Liver (tissue), 8 donors: ENCODE measurements at regions not wholly inside any gene's neighbourhood (a gene's known extent, or its start where the extent isn't known, plus 50 kb on each side); places are given as distances from the start of the nearest gene placed in this dataset.

Experiments used
- DNase-seq: peaks from one replicate; pipeline ENCODE4 v3.0.0-alpha.2; 2017; ENCODE audit warnings: low spot score
- H3K27ac ChIP-seq, 2 donors: one replicate each; pipeline ENCODE4 v1.7.0; 2013; ENCODE audit warnings: inconsistent platforms in 2 of 2, low read length in 2 of 2, control low read depth in 1 of 2, low read depth in 1 of 2, mild to moderate bottlenecking in 1 of 2
- H3K27me3 ChIP-seq, 4 donors: one replicate each; pipeline versions ENCODE4 v1.6.1 to v1.7.0; 2013; ENCODE audit warnings: low read length in 3 of 4, inconsistent platforms in 1 of 4, mild to moderate bottlenecking in 1 of 4, moderate library complexity in 1 of 4; ENCODE audit not compliant: control insufficient read depth in 4 of 4, insufficient read depth in 4 of 4
- H3K36me3 ChIP-seq, 4 donors: one replicate each; pipeline versions ENCODE4 v1.6.1 to v1.7.0; 2013; ENCODE audit warnings: low read length in 3 of 4, mild to moderate bottlenecking in 3 of 4, low read depth in 1 of 4, moderate library complexity in 1 of 4; ENCODE audit not compliant: control insufficient read depth in 4 of 4, insufficient read depth in 3 of 4
- H3K4me1 ChIP-seq, 4 donors: one replicate each; pipeline versions ENCODE4 v1.6.1 to v1.7.0; 2013; ENCODE audit warnings: low read length in 3 of 4, mild to moderate bottlenecking in 3 of 4, moderate library complexity in 1 of 4; ENCODE audit not compliant: control insufficient read depth in 4 of 4, insufficient read depth in 4 of 4
- H3K4me3 ChIP-seq, 3 donors: one replicate each; pipeline versions ENCODE4 v1.6.1 to v1.7.0; 2013; ENCODE audit warnings: low read length in 3 of 3, control low read depth in 1 of 3, low read depth in 1 of 3, mild to moderate bottlenecking in 1 of 3
- H3K9ac ChIP-seq, 2 donors: one replicate each; pipeline ENCODE4 v1.7.0; 2013; ENCODE audit warnings: low read length in 2 of 2, mild to moderate bottlenecking in 2 of 2, moderate library complexity in 2 of 2, control low read depth in 1 of 2, low read depth in 1 of 2
- H3K9me3 ChIP-seq, 4 donors: one replicate each; pipeline versions ENCODE4 v1.6.1 to v1.7.0; 2013; ENCODE audit warnings: low read length in 3 of 4; ENCODE audit not compliant: control insufficient read depth in 4 of 4
- ATF3 ChIP-seq: IDR thresholded peaks from 2 replicates; pipeline ENCODE4 v1.6.1; 2016; ENCODE audit warnings: antibody characterized with exemption
- CTCF ChIP-seq: fragments of 150-350 bp; IDR thresholded peaks from 2 replicates; pipeline ENCODE4 v1.5.1; 2017; ENCODE audit warnings: improper control_type of control experiment, low read depth, low read length; ENCODE audit not compliant: missing input control
- EGR1 ChIP-seq, 2 donors: IDR thresholded peaks; 2 replicates each; pipeline ENCODE4 v1.6.1; 2016 to 2018; ENCODE audit warnings: antibody characterized with exemption in 2 of 2, low read depth in 2 of 2
- FOXA1 ChIP-seq: IDR thresholded peaks from 2 replicates; pipeline ENCODE4 v1.6.1; 2016; ENCODE audit warnings: antibody characterized with exemption
- FOXA2 ChIP-seq: IDR thresholded peaks from 2 replicates; pipeline ENCODE4 v1.6.1; 2016; ENCODE audit warnings: antibody characterized with exemption
- GABPA ChIP-seq, 2 donors: IDR thresholded peaks in 1 of 2; conservative IDR thresholded peaks in 1 of 2; 2 replicates each; pipeline ENCODE4 v1.6.1; 2016; ENCODE audit warnings: antibody characterized with exemption in 2 of 2, mild to moderate bottlenecking in 1 of 2, moderate library complexity in 1 of 2
- HNF4A ChIP-seq, 2 donors: conservative IDR thresholded peaks; 2 replicates each; pipeline ENCODE4 v1.6.1; 2016; ENCODE audit warnings: antibody characterized with exemption in 2 of 2, mild to moderate bottlenecking in 2 of 2
- HNF4G ChIP-seq: IDR thresholded peaks from 2 replicates; pipeline ENCODE4 v1.6.1; 2016; ENCODE audit warnings: antibody characterized with exemption
- JUND ChIP-seq, 2 donors: IDR thresholded peaks; 2 replicates each; pipeline ENCODE4 v1.6.1; 2016; ENCODE audit warnings: antibody characterized with exemption in 2 of 2
- NR2F2 ChIP-seq: IDR thresholded peaks from 2 replicates; pipeline ENCODE4 v1.6.1; 2016; ENCODE audit warnings: antibody characterized with exemption
- RAD21 ChIP-seq, 2 donors: IDR thresholded peaks; 2 replicates each; pipeline ENCODE4 v1.6.1; 2016; ENCODE audit warnings: antibody characterized with exemption in 2 of 2, mild to moderate bottlenecking in 2 of 2
- REST ChIP-seq: IDR thresholded peaks from 2 replicates; pipeline ENCODE4 v1.6.1; 2016; ENCODE audit warnings: antibody characterized with exemption, mild to moderate bottlenecking
- RXRA ChIP-seq, 2 donors: IDR thresholded peaks; 2 replicates each; pipeline ENCODE4 v1.6.1; 2017 to 2018; ENCODE audit warnings: antibody characterized with exemption in 2 of 2, mild to moderate bottlenecking in 1 of 2
- SP1 ChIP-seq: IDR thresholded peaks from 2 replicates; pipeline ENCODE4 v1.6.1; 2018; ENCODE audit warnings: antibody characterized with exemption, mild to moderate bottlenecking
- TAF1 ChIP-seq: conservative IDR thresholded peaks from 2 replicates; pipeline ENCODE4 v1.6.1; 2016; ENCODE audit warnings: antibody characterized with exemption, mild to moderate bottlenecking
- YY1 ChIP-seq: IDR thresholded peaks from 2 replicates; pipeline ENCODE4 v1.6.1; 2016; ENCODE audit warnings: antibody characterized with exemption, mild to moderate bottlenecking
- ZBTB33 ChIP-seq: IDR thresholded peaks from 2 replicates; pipeline ENCODE4 v1.6.1; 2016; ENCODE audit warnings: antibody characterized with exemption
- WGBS: extraction: QIAGEN DNeasy Blood & Tissue Kit; methylation state at CpG from one replicate; pipeline ENCODE4 v1.1.7; 2013; 5-methylcytosine and 5-hydroxymethylcytosine counted together
- donor health status: healthy.
- donor health status: healthy.
- donor health status: healthy.
- donor health status: healthy.
- donor health status: healthy.

GRCh38 chr6:50637267-50637666 lies 76.1 kb upstream of the TFAP2D start (continued):
- TF ChIP-seq REST = no peak

GRCh38 chr6:50649086-50649485 lies 64.2 kb upstream of the TFAP2D start:
- WGBS = 84% methylated on average over 2 of the region's 2 CpGs
- TF ChIP-seq FOXA1 = no peak
- TF ChIP-seq RXRA (IDR thresholded peaks at IDR 0.05) = no peak
- TF ChIP-seq ZBTB33 = no peak
- no peak for TF ChIP-seq TAF1
- no peak for TF ChIP-seq CTCF
- no peak for TF ChIP-seq JUND (IDR thresholded peaks at IDR 0.05)
- no peak for TF ChIP-seq EGR1 (IDR thresholded peaks at IDR 0.05; ENCODE audit: low read depth in 2 of 2)
- no peak for TF ChIP-seq GABPA (IDR thresholded peaks at IDR 0.05 in 1 of 2, conservative IDR thresholded peaks at IDR 0.05 in 1 of 2)
- TF ChIP-seq HNF4A (conservative IDR thresholded peaks at IDR 0.05) = no peak
- TF ChIP-seq NR2F2 = no peak
- TF ChIP-seq FOXA2 = no peak
- TF ChIP-seq RAD21 (IDR thresholded peaks at IDR 0.05) = no peak
- TF ChIP-seq HNF4G = no peak

GRCh38 chr6:50653253-50653652 lies 60.1 kb upstream of the TFAP2D start:
- peaks cover 0 to 9% (median 2%) of the 10 kb centered on the region in 4 donors for H3K9me3 ChIP-seq
- H3K9ac ChIP-seq = no peak overlapping the region
- H3K36me3 ChIP-seq = no peaks in the 10 kb centered on the region
- DNase-seq = no peak
- H3K27me3 ChIP-seq = peaks cover 0 to 5% (median 0%) of the 10 kb centered on the region in 4 donors
- 63% methylated on average over 3 of the region's 3 CpGs for WGBS
- H3K4me1 ChIP-seq = no peaks in the 10 kb centered on the region
- no peak overlapping the region for H3K4me3 ChIP-seq
- no peak overlapping the region for H3K27ac ChIP-seq
- TF ChIP-seq REST (no peak), ATF3 (no peak), HNF4A (conservative IDR thresholded peaks at IDR 0.05) (no peak), SP1 (no peak), CTCF (no peak), EGR1 (IDR thresholded peaks at IDR 0.05; ENCODE audit: low read depth in 2 of 2) (no peak), YY1 (no peak), RAD21 (IDR thresholded peaks at IDR 0.05) (no peak), HNF4G (no peak)

More at GRCh38 chr6:50649086-50649485, 64.2 kb upstream of the TFAP2D start:
- Histone ChIP-seq H3K9me3 (peaks cover 0 to 9% (median 2%) of the 10 kb centered on the region in 4 donors), H3K9ac (no peak overlapping the region), H3K4me1 (no peaks in the 10 kb centered on the region), H3K4me3 (no peak overlapping the region), H3K27ac (no peak overlapping the region), H3K27me3 (peaks cover 0 to 5% (median 0%) of the 10 kb centered on the region in 4 donors), H3K36me3 (no peaks in the 10 kb centered on the region)
- DNase-seq = no peak
